ENCODE measurements at regions not wholly inside any gene's neighbourhood (a gene's known extent, or its start where the extent isn't known, plus 50 kb on each side); places are given as distances from the start of the nearest gene placed in this dataset.

GRCh38 chr2:149894226-149894625 lies 306.7 kb upstream of the MMADHC start:
- TF ChIP-seq ARNTL (CRISPR knock-in tag; IDR thresholded peaks at IDR 0.05; ENCODE audit: borderline replicate concordance, low read depth) (no peak), ZFP3 (CRISPR knock-in tag; IDR thresholded peaks at IDR 0.05) (no peak), PATZ1 (CRISPR knock-in tag; IDR thresholded peaks at IDR 0.05; ENCODE audit: borderline replicate concordance) (no peak), CSRNP3 (CRISPR knock-in tag; IDR thresholded peaks at IDR 0.05) (no peak), ZNF565 (CRISPR knock-in tag; conservative IDR thresholded peaks at IDR 0.05; ENCODE audit: low read depth) (no peak), OSR1 (CRISPR knock-in tag; IDR thresholded peaks at IDR 0.05) (no peak)

Data from SK-N-SH treated with all-trans-retinoic acid at 6 μM for 48 hours (cell line).